ENCODE measurements at regions not wholly inside any gene's neighbourhood (a gene's known extent, or its start where the extent isn't known, plus 50 kb on each side); places are given as distances from the start of the nearest gene placed in this dataset.

GRCh38 chr4:18389115-18389514 lies 367.6 kb upstream of the LCORL start:
- no peak overlapping the region for H3K27ac Mint-ChIP-seq
- H3K4me3 Mint-ChIP-seq = no peak overlapping the region
- H3K4me1 Mint-ChIP-seq = peaks cover 12% of the 10 kb centered on the region
- no peak for DNase-seq (ENCODE audit: low spot score in 2 of 2, unreplicated experiment in 2 of 2)
- H3K9me3 Mint-ChIP-seq = peaks cover 14% of the 10 kb centered on the region
- no peaks in the 10 kb centered on the region for H3K36me3 Mint-ChIP-seq
- no peaks in the 10 kb centered on the region for H3K27me3 Mint-ChIP-seq (ENCODE audit: low read depth)
- no peak for TF ChIP-seq CTCF (IDR thresholded peaks at IDR 0.05; ENCODE audit: unreplicated experiment)

- H3K4me3 Mint-ChIP-seq = no peak overlapping the region
- H3K27ac Mint-ChIP-seq = no peak overlapping the region
- no peaks in the 10 kb centered on the region for H3K27me3 Mint-ChIP-seq (ENCODE audit: low read depth)
- no peak for TF ChIP-seq CTCF (IDR thresholded peaks at IDR 0.05; ENCODE audit: unreplicated experiment)
- H3K4me1 Mint-ChIP-seq = peaks cover 12% of the 10 kb centered on the region
- no peak for DNase-seq (ENCODE audit: low spot score in 2 of 2, unreplicated experiment in 2 of 2)
- peaks cover 2% of the 10 kb centered on the region for H3K36me3 Mint-ChIP-seq
- H3K9me3 Mint-ChIP-seq = peaks cover 20% of the 10 kb centered on the region
Observed at GRCh38 chr4:18388039-18388438, 366.5 kb upstream of the LCORL start.

GRCh38 chr4:18381186-18381585 lies 359.6 kb upstream of the LCORL start:
- DNase-seq (ENCODE audit: low spot score in 2 of 2, unreplicated experiment in 2 of 2) = no peak
- no peak overlapping the region for H3K4me3 Mint-ChIP-seq
- H3K36me3 Mint-ChIP-seq = peaks cover 2% of the 10 kb centered on the region
- H3K27me3 Mint-ChIP-seq (ENCODE audit: low read depth) = no peaks in the 10 kb centered on the region
- no peak overlapping the region for H3K27ac Mint-ChIP-seq
- no peak for TF ChIP-seq CTCF (IDR thresholded peaks at IDR 0.05; ENCODE audit: unreplicated experiment)
- peaks cover 6% of the 10 kb centered on the region for H3K4me1 Mint-ChIP-seq
- H3K9me3 Mint-ChIP-seq = peaks cover 20% of the 10 kb centered on the region

GRCh38 chr4:18369561-18369960 lies 348.0 kb upstream of the LCORL start:
- no peaks in the 10 kb centered on the region for H3K36me3 Mint-ChIP-seq
- H3K9me3 Mint-ChIP-seq = peaks cover 14% of the 10 kb centered on the region
- H3K4me1 Mint-ChIP-seq = peaks cover 7% of the 10 kb centered on the region
- H3K27me3 Mint-ChIP-seq (ENCODE audit: low read depth) = no peaks in the 10 kb centered on the region
- no peak overlapping the region for H3K27ac Mint-ChIP-seq
- no peak overlapping the region for H3K4me3 Mint-ChIP-seq
- no peak for DNase-seq (ENCODE audit: low spot score in 2 of 2, unreplicated experiment in 2 of 2)
- TF ChIP-seq CTCF (IDR thresholded peaks at IDR 0.05; ENCODE audit: unreplicated experiment) = no peak

- Mint-ChIP-seq H3K4me1 (peaks cover 7% of the 10 kb centered on the region), H3K9me3 (peaks cover 5% of the 10 kb centered on the region), H3K4me3 (no peak overlapping the region), H3K27me3 (ENCODE audit: low read depth) (no peaks in the 10 kb centered on the region), H3K27ac (no peak overlapping the region), H3K36me3 (no peaks in the 10 kb centered on the region)
- no peak for DNase-seq (ENCODE audit: low spot score in 2 of 2, unreplicated experiment in 2 of 2)
- no peak for TF ChIP-seq CTCF (IDR thresholded peaks at IDR 0.05; ENCODE audit: unreplicated experiment)
Observed at GRCh38 chr4:18366892-18367291, 345.3 kb upstream of the LCORL start.

GRCh38 chr4:18366136-18366535 lies 344.6 kb upstream of the LCORL start:
- no peaks in the 10 kb centered on the region for H3K36me3 Mint-ChIP-seq
- TF ChIP-seq CTCF (IDR thresholded peaks at IDR 0.05; ENCODE audit: unreplicated experiment) = no peak
- H3K4me1 Mint-ChIP-seq = peaks cover 7% of the 10 kb centered on the region
- H3K27me3 Mint-ChIP-seq (ENCODE audit: low read depth) = no peaks in the 10 kb centered on the region
- DNase-seq (ENCODE audit: low spot score in 2 of 2, unreplicated experiment in 2 of 2) = no peak
- H3K9me3 Mint-ChIP-seq = no peaks in the 10 kb centered on the region
- no peak overlapping the region for H3K27ac Mint-ChIP-seq
- no peak overlapping the region for H3K4me3 Mint-ChIP-seq
